HG03139 (cell line): ENCODE measurements at regions not wholly inside any gene's neighbourhood (a gene's known extent, or its start where the extent isn't known, plus 50 kb on each side); places are given as distances from the start of the nearest gene placed in this dataset.

ENCODE experiments used
- ATAC-seq: cut with Tn5 transposase; IDR thresholded peaks from one replicate; pipeline ENCODE4 v1.9.1; 2021; ENCODE audit not compliant: unreplicated experiment

DNA sequence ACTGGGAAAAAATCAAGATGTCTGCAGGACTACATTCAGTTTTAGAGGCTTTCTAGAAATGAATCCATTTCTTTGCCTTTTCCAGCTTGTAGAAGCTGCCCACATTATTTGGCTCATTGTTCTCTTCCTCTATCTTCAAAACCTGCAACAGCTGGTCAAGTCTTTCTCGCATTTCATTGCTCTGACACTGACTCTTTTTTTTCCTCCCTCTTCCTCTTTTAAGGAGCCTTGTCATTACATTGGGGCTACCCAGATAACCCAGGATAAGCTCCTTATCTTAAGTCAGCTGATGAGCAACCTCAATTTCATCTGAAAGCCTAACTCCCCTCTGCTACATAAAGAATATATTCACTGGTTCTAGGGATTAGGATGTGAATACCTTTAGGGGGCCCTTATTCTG, 53.2 kb upstream of the CEP162 start:
- ATAC-seq = no peak

DNA sequence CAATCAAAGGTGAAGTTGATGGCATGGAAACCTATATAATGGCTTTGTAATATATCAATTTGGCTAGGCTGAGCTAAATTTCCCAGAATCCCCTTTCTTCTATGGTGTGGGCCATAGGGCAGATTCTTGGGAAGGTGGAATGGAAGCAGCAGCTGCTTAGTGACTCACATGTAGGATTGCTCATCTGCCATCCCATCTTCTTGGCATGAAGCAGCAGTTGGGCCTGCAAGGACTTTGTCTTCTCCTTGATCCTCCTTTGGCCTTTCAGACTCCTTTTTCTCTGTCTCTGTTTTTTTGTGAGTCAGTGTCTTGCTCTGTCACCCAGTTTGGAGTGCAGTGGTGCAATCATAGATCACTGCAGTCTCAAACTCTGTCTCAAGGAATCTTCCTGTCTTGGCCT, 52.6 kb upstream of the CEP162 start:
- no peak for ATAC-seq

DNA sequence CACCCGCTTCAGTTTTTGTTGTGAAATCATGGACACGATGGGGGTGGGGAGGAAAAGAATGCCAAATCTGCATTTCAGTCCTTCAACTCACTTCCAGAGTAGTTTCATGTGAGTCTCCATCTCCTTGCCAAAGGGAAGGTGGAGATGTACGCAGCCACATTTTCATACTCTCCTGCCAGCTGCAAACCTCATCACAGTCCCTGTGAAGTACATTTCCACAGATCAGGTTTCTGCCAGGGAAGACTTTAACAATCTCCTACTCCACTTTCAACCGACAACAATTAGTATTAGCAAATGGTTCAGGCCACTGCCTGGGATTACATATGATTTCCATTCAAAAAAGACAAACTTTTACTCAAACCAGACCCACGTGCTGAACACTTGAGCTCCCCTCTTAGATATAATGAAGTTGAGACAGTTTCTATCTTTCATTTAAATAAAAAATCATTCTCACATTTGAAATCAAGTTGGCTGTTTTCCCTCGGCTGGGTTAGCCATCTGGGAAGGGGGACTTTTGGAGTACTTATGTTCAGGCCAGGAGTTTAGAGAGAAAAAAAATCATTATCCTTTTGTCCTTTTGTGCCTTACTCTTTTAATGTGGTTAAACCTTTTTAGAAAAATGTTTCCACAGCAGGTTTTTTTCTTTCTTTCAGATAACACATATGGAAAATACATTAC, 51.0 kb upstream of the CEP162 start:
- no peak for ATAC-seq
